ENCODE measurements at regions not wholly inside any gene's neighbourhood (a gene's known extent, or its start where the extent isn't known, plus 50 kb on each side); places are given as distances from the start of the nearest gene placed in this dataset.

DNA sequence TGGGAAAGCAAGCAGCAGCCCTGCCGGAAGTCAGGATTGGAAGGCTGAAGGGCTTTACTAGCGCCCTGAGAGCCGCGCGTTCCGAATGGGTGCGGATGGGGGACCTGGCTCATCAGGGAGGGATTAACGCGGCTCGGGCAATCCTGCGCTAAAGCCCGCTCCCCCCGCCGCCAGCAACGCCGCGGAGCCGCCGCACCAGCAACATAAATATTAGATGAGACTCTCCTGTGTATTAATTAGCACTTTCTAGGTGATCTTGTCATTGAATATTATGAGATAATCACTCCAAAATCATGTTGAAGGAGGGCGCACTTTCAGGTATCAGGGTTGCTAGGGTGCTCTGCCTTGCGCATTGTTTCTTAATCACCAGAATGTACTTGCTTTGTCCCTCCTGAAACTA, 357.2 kb upstream of the FAM241A start:
- TF ChIP-seq CTCF (IDR thresholded peaks at IDR 0.05): no peak
- TF ChIP-seq POLR2A (IDR thresholded peaks at IDR 0.05): no peak
